ENCODE measurements at regions not wholly inside any gene's neighbourhood (a gene's known extent, or its start where the extent isn't known, plus 50 kb on each side); places are given as distances from the start of the nearest gene placed in this dataset.
"Not testable (repeated sequence)": the region's sequence is repeated elsewhere in the genome, so short reads cannot be mapped to it uniquely, and the experiment has no call there.

DNA sequence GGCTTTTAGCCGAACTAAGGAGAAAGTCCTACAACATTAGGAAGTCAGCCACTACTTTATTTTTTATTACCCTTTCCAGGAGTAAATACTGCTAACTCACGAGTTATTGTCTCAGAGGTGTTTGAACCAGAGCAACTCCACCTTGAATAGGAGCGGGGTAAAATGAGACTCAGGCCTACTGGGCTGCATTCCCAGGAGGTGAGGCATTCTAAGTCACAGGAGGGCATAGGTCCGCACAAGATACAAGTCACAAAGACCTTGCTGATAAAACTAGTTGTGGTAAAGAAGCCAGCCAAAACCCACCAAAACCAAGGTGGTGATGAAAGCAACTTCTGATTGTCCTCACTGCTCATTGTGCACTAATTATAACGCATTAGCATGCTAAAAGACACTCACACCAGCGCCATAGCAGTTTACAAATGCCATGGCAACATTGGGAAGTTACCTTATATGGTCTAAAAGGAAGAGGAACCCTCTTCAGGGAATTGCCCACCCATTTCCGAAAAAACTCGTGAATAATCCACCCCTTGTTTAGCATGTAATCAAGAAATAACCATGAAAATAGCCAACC is 555.9 kb downstream of the IGSF11 start:
- DNase-seq (ENCODE audit: low read depth in 2 of 2), result no peak

- DNase-seq (ENCODE audit: low read depth in 2 of 2), result no peak
Observed at GRCh38 chr3:118479376-118479775, 555.3 kb downstream of the IGSF11 start.

- DNase-seq (ENCODE audit: low read depth in 2 of 2), result no peak
Observed at GRCh38 chr3:118480101-118480860, 554.4 kb downstream of the IGSF11 start.

DNA sequence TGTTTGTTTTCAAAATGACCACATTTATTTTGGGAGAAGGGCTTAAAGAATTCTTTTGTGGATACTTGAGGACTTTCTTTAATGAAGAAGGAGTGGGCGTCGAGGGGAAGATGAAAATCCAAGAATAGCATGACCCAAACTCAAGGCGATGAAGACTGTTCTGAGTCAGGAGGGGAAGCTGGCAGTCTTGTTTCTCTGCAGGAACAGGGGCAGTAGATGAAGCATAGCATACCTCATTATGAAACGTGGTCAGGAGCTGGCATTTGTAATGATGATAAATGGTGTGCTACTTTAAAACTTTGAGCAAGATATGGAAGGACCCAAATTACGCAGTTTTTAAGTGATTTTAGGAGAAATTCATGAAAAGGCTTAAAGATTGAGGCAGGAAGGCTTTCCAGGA is 549.0 kb downstream of the IGSF11 start:
- no peak for DNase-seq (ENCODE audit: low read depth in 2 of 2)

DNA sequence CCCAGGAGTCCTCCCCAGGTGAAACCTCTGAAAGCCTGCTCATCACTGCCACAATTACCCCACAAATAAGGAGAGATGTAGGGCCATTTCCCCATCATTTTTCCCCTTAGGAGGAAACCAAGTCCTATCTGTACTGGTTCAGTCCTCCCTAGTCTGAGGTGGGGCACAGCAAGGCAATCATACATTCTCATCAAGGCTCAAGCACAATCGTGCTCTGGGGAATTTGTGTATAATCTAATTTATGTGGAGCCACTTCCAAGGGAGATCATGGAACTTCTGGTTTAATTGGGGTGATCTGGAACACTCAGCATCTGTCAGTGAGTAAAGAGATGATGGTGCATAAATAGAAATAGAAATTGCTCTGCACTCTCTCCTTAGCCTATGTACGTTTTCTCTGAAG is 546.9 kb downstream of the IGSF11 start:
- DNase-seq (ENCODE audit: low read depth in 2 of 2), result no peak

DNA sequence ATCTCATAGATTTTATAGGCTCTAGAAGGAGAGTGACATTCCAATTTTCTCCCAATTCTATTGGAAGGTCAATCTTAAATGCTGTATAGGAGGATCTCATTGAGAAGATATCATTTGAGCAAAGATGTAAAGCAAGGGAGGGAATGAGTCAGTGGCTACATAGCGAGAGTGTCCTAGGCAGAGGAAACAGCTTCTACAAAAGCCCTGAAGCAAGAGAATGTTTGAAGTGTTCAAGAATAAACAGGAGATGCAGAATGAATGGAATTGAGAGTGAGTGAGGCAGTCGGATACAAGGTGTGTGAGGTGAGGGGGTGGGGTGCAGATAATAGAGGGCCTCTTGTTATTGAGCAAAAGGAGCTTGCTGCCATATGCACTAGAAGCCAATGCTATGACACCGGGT is 545.9 kb downstream of the IGSF11 start:
- no peak for DNase-seq (ENCODE audit: low read depth in 2 of 2)

GRCh38 chr3:118495206-118495605 is 539.4 kb downstream of the IGSF11 start:
- DNase-seq (ENCODE audit: low read depth in 2 of 2), result no peak

- no peak for DNase-seq (ENCODE audit: low read depth in 2 of 2)
Observed at GRCh38 chr3:118497274-118497673, 537.4 kb downstream of the IGSF11 start.

DNA sequence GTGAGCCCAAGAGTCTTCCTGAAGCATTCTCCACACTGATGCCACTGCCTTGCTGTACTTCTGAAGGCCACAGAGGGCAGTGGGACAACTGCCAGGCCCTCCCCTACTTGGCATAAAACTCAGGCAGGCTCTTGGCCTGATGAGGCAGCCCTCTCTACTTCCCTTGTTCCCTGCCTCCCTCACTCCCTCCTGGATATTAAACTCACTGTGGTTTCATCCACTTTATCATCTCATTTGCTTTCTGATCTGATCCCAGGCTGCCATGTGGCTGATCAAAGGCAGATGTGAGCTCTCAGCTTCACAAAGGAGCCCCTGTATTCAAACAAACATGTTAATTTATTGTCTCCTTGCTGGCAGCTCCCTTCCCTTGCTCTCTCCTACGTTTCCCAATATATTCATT is 533.5 kb downstream of the IGSF11 start:
- no peak for DNase-seq (ENCODE audit: low read depth in 2 of 2)

DNA sequence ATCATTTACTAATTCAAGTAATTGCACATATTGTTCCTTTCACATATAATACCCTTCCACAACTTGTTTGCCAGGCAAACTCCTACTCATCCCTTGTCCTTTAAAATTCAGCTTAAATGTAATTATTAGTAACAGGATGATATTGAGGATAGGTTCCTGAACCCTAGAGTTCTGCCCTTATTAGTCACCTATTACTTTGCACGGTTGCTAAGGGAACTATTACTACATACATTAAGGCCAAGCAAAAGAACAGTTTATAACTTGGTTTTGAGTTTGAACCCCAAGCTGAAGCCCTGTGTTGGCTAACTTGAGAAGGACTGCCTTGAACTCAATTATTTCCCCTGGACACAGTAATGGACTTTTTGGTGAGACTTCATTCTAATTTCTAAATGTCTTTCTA is 529.7 kb downstream of the IGSF11 start:
- no peak for DNase-seq (ENCODE audit: low read depth in 2 of 2)

DNA sequence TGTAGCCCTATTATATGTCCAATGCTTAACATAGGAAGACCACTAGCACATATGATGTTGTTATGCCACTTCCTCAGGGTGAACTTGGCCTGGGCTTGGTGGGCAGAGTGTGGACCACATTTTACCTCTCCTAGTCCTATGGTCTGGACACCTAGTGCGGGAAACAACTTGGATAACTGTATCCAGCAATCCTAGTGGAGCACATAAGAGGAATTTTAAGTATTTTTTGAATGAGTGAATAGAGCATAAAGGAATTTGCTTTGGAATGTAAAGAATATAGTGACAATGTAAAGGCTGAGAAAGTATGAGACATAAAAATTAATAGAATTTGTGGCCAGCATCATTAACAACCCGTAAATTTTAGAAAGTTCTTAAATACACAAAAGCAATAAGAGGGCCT is 528.9 kb downstream of the IGSF11 start:
- no peak for DNase-seq (ENCODE audit: low read depth in 2 of 2)

DNA sequence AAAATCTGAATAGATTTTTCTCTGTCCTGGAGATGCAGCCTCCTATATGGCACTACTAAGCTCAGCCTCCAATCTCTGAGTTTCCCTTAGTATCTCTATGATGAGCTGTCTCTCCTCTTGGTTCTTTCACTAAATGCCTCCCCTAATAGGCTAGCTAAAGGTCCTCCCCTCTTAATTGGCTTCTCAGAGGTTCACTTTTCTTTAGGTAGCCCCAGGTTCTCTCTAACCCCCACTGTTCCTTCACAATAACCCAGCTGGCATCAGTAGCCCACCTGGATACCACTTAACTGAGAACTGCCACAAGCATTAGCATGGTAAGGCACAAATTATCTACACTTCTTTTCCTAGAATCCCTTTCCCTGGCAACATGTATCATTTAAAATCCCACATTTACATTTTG is 523.2 kb downstream of the IGSF11 start:
- no peak for DNase-seq (ENCODE audit: low read depth in 2 of 2)

DNA sequence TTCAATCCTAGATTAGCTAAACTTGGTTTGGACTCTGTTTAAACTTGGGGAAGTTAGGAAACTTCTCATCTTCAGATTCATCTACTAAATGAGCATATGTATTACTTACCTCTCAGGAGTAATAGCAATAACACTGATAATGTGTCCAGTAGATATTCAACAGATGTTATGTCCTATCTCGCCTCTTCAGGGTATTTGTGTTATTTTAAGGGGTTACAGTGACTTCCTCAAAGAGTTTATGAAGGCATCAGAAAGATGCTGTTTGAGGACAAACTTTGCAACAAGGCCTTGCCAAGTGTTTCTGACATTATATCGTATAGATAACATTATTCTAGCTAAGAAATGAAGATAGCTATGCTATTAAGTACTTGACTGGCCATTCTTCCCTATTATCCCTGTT is 522.3 kb downstream of the IGSF11 start:
- DNase-seq (ENCODE audit: low read depth in 2 of 2), result no peak

DNA sequence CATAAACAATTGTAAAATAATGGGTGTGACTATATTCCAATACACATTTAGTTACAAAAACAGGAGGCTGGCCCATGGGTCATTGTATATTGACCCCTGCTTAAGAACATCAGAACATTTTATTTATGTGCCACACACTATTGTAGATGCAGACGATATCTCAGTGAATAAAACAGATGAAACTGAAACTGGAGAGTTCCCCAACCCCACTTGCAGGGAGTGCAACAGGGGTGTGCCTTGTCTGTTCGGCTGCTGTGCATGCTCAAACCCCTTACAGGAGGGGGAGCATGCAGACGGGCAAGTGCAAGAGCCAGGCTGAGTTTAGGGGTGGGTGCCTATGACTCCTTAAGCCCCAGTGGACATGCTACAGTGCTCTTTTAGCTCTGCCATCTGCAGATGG is 509.6 kb downstream of the IGSF11 start:
- DNase-seq (ENCODE audit: low read depth in 2 of 2), result no peak

GRCh38 chr3:118526758-118527513 is 507.7 kb downstream of the IGSF11 start:
- no peak for DNase-seq (ENCODE audit: low read depth in 2 of 2)

- no peak for DNase-seq (ENCODE audit: low read depth in 2 of 2)
Observed at GRCh38 chr3:118527514-118528044, 507.1 kb downstream of the IGSF11 start.

- no peak for DNase-seq (ENCODE audit: low read depth in 2 of 2)
Observed at GRCh38 chr3:118529554-118529953, 505.1 kb downstream of the IGSF11 start.

DNA sequence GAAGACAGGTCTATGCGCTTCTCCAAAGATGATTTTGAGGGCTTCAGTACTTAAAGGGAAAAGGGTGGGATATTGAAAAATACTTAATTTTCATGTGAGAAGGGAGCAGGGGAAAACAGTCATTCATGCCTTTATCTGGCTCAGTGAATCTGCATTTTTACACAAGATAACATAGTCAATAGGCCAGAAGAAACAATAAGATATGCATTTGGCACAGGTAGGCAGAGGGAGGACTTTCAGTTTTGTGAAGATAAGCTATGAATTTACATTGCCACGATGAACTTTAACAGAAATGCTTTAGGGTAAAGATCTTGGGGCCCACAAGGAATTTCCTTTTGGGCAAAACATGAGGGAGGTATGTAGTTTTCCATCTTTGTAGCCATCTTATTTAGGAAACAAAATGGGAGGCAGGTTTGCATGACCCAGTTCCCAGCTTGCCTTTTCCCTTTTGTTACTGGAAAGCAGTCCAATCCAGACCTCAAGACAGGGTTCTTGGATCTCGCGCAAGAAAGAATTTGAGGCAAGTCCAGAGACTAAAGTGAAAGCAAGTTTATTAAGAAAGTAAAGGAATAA is 504.2 kb downstream of the IGSF11 start:
- no peak for DNase-seq (ENCODE audit: low read depth in 2 of 2)

- DNase-seq (ENCODE audit: low read depth in 2 of 2), result not testable (repeated sequence)
Observed at GRCh38 chr3:118530927-118531356, 503.7 kb downstream of the IGSF11 start.

DNA sequence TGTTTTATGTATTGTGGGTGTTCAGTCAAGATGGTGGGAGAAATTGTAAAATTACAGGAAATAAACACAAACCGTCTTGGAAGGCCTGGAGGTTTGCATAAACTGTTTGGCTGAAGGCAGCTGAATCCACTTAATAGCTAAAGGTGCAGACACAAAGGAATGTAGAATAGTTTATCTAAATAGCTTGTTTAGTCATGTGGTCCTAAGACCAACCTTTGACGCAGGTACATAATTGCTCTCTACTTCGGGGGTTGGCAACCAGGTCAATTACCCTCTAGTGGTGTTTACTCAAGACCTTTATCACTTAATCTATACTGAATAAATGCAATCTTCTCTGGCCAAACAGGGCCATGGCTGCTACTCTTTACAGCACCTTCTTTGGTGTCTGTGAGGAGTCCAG is 502.8 kb downstream of the IGSF11 start:
- DNase-seq (ENCODE audit: low read depth in 2 of 2), result no peak

- DNase-seq (ENCODE audit: low read depth in 2 of 2), result no peak
Observed at GRCh38 chr3:118533676-118534075, 501.0 kb downstream of the IGSF11 start.

DNA sequence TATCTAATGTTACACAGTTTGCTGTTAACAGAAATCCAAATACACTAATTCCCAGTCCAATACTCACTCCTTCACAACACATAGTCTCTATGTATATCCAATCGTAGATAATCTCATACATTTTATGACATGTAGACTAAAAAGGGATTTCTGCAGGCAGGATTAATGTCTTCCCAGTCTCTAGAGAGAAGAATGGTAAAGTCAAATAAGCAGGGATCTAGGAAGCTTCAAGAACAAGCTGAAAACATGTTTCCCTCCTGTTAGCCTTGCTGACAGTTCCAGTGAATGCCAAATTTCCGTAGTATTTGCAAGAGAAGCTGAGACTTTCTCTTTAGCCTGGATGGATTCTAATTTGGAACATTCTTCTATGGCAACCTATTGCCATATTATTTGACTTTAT is 500.1 kb downstream of the IGSF11 start:
- no peak for DNase-seq (ENCODE audit: low read depth in 2 of 2)

Data from lung microvascular endothelial cell (primary cell).